ENCODE measurements at regions not wholly inside any gene's neighbourhood (a gene's known extent, or its start where the extent isn't known, plus 50 kb on each side); places are given as distances from the start of the nearest gene placed in this dataset.

- DNase-seq (ENCODE audit: insufficient read length, low spot score) (no peak), FAIRE-seq (no peak)
- no peak for TF ChIP-seq CTCF (IDR thresholded peaks at IDR 0.05; ENCODE audit: insufficient read depth, missing control alignments)
Observed at GRCh38 chr6:128570680-128571063, 50.3 kb upstream of the PTPRK start.

DNA sequence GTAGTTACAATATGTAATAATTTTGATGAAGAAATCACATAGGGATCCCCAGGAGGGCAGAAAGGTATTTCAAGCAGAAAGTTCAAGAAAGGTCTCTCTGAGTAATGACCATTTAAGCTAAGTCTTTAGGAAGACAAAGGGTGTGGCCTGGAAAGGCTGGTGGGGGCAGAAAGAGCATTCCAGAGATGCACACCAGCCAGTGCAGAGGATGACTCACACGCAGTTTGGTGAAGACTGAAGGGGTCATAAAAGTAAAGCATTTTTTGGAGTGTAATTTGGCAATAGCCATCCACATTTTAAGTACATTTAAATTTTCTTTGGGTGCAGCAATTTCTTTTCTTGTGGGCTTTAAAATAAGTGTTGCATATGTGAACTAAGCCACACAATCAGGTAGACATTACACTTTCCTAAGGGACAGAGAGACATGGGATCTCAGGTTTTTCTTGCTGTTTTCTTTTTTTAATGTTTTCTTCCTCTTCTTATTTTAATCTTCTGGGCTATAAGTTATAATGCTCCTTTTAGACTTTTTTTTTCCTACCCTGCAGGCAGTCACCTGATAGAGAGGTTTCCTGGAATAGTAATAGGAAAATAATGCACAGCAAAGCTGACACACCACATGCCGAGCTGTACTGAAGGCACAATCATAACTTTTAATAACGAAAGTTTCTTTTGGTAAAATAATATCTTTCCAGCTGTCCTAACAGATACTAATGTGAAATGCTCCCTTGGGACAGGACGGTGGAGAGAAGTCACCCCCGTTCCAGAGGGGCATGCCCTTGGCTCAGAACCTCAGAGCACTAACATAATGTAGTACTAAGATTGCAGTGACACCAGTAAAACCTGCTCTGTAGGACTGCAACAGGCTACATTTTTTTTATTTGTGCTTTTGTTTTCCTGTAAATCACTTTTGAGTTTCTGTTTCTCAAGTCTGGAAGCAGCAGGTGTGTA is 49.6 kb upstream of the PTPRK start:
- DNase-seq (ENCODE audit: insufficient read length, low spot score) (no peak), FAIRE-seq (no peak)
- no peak for TF ChIP-seq CTCF (IDR thresholded peaks at IDR 0.05; ENCODE audit: insufficient read depth, missing control alignments)
